Neural progenitor cell (in vitro differentiated cells): ENCODE measurements at regions not wholly inside any gene's neighbourhood (a gene's known extent, or its start where the extent isn't known, plus 50 kb on each side); places are given as distances from the start of the nearest gene placed in this dataset.

Source experiments
- CTCF ChIP-seq: fragments of 200-600 bp; sonication (generic); IDR thresholded peaks from 2 replicates; pipeline ENCODE4 v1.5.1; 2017; ENCODE audit warnings: antibody characterized with exemption, mild to moderate bottlenecking
- EZH2 ChIP-seq: fragments of 200-600 bp; sonication (generic); IDR thresholded peaks from 2 replicates; pipeline ENCODE4 v1.6.1; 2017; ENCODE audit warnings: antibody characterized with exemption, mild to moderate bottlenecking, moderate library complexity
- EZH2phosphoT487 ChIP-seq: fragments of 200-600 bp; sonication (generic); IDR thresholded peaks from 2 replicates; pipeline ENCODE4 v1.6.1; 2017; ENCODE audit warnings: antibody characterized with exemption

GRCh38 chr2:137764646-137765045 lies 199.6 kb upstream of the HNMT start:
- TF ChIP-seq CTCF, result no peak
- TF ChIP-seq EZH2phosphoT487, result no peak
- no peak for TF ChIP-seq EZH2
